ENCODE measurements at regions not wholly inside any gene's neighbourhood (a gene's known extent, or its start where the extent isn't known, plus 50 kb on each side); places are given as distances from the start of the nearest gene placed in this dataset.

DNA sequence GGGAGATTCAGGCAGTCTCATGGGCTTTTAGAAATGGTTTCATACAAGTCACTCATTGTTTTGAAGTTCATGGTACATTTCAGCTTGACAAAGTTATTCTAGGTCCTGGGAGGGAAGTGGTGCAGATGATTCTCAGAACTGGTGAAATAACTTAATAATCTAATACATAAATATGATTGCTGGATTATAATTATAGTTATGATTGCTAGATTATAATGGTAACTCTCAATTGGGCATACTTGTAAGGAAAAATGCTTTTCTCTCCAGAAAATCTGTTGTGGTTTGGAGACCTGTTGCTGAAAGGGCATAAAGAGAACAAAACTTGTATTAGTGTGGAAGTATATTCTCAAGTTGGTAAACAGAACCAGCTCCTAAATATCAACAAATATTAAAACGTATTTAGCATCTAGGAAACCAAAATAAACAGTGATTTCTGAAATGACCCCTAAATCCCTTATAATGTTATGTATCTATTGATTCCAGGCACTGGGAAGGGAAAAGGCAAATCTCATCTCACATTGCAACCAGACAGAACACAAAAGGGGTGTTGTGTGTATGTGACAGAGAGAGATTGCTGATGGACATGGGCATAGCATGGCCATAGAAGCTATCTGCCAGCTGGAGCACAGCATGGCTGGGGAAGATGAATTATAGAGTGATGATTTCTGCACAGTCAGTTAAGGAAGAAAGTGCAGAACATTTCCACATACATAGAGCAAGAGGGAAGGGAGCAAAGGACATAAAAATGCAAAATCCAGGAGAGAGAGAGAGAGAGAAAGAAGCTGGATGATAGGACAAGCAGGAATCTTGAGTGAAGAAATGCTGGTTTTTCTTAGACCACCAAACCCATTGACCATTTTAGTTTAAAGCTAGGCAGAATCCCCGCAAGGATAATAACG lies 87.1 kb upstream of the FRY start:
- no peaks in the 10 kb centered on the region for H3K9me3 Mint-ChIP-seq
- no peak overlapping the region for H3K4me3 Mint-ChIP-seq (ENCODE audit: low read depth)
- no peak overlapping the region for H3K27ac Mint-ChIP-seq
- peaks cover 2% of the 10 kb centered on the region for H3K4me1 Mint-ChIP-seq (ENCODE audit: low read depth)
- DNase-seq (ENCODE audit: low spot score), result no peak
- H3K27me3 Mint-ChIP-seq (ENCODE audit: low read depth), result peaks cover 20% of the 10 kb centered on the region
- H3K36me3 Mint-ChIP-seq (ENCODE audit: low read depth), result no peaks in the 10 kb centered on the region
- intact Hi-C loops (cut with micrococcal nuclease), result no loop called here

GRCh38 chr13:31945202-31945961 lies 86.2 kb upstream of the FRY start:
- peaks cover 13% of the 10 kb centered on the region for H3K27me3 Mint-ChIP-seq (ENCODE audit: low read depth)
- no peaks in the 10 kb centered on the region for H3K9me3 Mint-ChIP-seq
- peaks cover 2% of the 10 kb centered on the region for H3K4me1 Mint-ChIP-seq (ENCODE audit: low read depth)
- no peak for DNase-seq (ENCODE audit: low spot score)
- intact Hi-C loops (cut with micrococcal nuclease), result no loop called here
- H3K27ac Mint-ChIP-seq, result no peak overlapping the region
- no peak overlapping the region for H3K4me3 Mint-ChIP-seq (ENCODE audit: low read depth)
- no peaks in the 10 kb centered on the region for H3K36me3 Mint-ChIP-seq (ENCODE audit: low read depth)

DNA sequence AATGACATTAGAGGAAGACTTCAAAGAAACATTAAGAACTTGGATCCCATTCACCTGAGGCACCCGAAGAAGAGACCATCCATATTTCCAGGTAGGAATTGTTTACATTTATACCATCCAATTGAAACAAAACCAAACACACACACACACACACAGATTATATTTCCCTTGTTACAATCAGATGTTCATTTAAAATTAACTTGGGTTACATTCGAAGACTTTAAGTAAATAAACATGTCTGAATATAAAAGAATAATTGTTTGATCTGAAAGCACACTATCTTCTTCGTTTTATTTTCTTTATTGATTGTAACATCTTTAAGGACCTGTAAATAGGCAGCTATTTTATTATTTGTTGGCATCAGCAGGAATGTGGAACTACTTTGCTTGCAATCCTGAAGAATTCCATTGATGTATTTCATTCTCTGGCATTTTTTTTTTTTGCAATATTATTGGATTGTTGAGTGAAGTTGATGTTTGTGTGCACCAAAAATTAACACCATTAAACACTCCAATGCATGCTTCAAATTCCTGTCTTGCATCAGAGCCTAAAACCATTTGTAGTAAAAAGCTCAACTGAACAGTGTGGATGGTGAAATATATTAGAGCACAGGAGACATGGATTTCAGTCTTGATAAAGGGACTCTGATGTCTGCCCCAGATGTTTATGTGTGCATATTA lies 85.3 kb upstream of the FRY start:
- Mint-ChIP-seq H3K4me1 (ENCODE audit: low read depth) (peaks cover 8% of the 10 kb centered on the region), H3K4me3 (ENCODE audit: low read depth) (no peak overlapping the region), H3K27ac (no peak overlapping the region), H3K36me3 (ENCODE audit: low read depth) (no peaks in the 10 kb centered on the region), H3K9me3 (no peaks in the 10 kb centered on the region), H3K27me3 (ENCODE audit: low read depth) (peaks cover 9% of the 10 kb centered on the region)
- intact Hi-C loops (cut with micrococcal nuclease), result no loop called here
- no peak for DNase-seq (ENCODE audit: low spot score)

DNA sequence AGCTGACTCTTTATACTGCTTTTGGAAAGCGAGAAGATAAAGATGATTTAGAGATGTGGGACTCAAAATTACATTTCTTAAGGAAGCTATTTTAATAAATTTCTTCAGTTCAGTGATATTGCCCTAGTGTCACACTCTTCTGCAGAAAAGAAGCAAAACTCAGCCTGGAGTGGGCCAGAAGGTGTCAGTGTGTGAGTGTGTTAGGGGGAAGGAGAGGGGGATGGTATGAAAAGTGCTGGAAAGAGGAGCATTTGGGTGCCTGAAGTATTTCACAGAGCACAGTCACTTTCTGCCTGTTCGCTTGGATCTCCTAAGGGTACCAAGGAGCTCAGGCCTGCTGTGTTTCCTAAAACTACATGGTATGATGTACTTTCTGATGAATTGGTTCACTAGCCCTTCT lies 84.5 kb upstream of the FRY start:
- Mint-ChIP-seq H3K9me3 (no peaks in the 10 kb centered on the region), H3K4me1 (ENCODE audit: low read depth) (peaks cover 9% of the 10 kb centered on the region), H3K27ac (no peak overlapping the region), H3K4me3 (ENCODE audit: low read depth) (no peak overlapping the region), H3K27me3 (ENCODE audit: low read depth) (peaks cover 8% of the 10 kb centered on the region), H3K36me3 (ENCODE audit: low read depth) (no peaks in the 10 kb centered on the region)
- intact Hi-C loops (cut with micrococcal nuclease), result no loop called here
- no peak for DNase-seq (ENCODE audit: low spot score)

GRCh38 chr13:31947506-31947905 lies 84.1 kb upstream of the FRY start:
- intact Hi-C loops (cut with micrococcal nuclease), result no loop called here
- peaks cover 8% of the 10 kb centered on the region for H3K27me3 Mint-ChIP-seq (ENCODE audit: low read depth)
- no peaks in the 10 kb centered on the region for H3K9me3 Mint-ChIP-seq
- DNase-seq (ENCODE audit: low spot score), result no peak
- no peak overlapping the region for H3K4me3 Mint-ChIP-seq (ENCODE audit: low read depth)
- peaks cover 9% of the 10 kb centered on the region for H3K4me1 Mint-ChIP-seq (ENCODE audit: low read depth)
- H3K27ac Mint-ChIP-seq, result no peak overlapping the region
- H3K36me3 Mint-ChIP-seq (ENCODE audit: low read depth), result no peaks in the 10 kb centered on the region

GRCh38 chr13:31949486-31949885 lies 82.1 kb upstream of the FRY start:
- Mint-ChIP-seq H3K4me1 (ENCODE audit: low read depth) (peaks cover 9% of the 10 kb centered on the region), H3K9me3 (no peaks in the 10 kb centered on the region), H3K36me3 (ENCODE audit: low read depth) (no peaks in the 10 kb centered on the region), H3K27ac (no peak overlapping the region), H3K27me3 (ENCODE audit: low read depth) (peaks cover 7% of the 10 kb centered on the region), H3K4me3 (ENCODE audit: low read depth) (no peak overlapping the region)
- intact Hi-C loops (cut with micrococcal nuclease), result no loop called here
- DNase-seq (ENCODE audit: low spot score), result no peak

- H3K27ac Mint-ChIP-seq, result no peak overlapping the region
- no peak for DNase-seq (ENCODE audit: low spot score)
- H3K36me3 Mint-ChIP-seq (ENCODE audit: low read depth), result no peaks in the 10 kb centered on the region
- no peaks in the 10 kb centered on the region for H3K9me3 Mint-ChIP-seq
- peaks cover 5% of the 10 kb centered on the region for H3K27me3 Mint-ChIP-seq (ENCODE audit: low read depth)
- H3K4me3 Mint-ChIP-seq (ENCODE audit: low read depth), result no peak overlapping the region
- peaks cover 9% of the 10 kb centered on the region for H3K4me1 Mint-ChIP-seq (ENCODE audit: low read depth)
- intact Hi-C loops (cut with micrococcal nuclease), result no loop called here
Measured at GRCh38 chr13:31950111-31950815, 81.3 kb upstream of the FRY start.

DNA sequence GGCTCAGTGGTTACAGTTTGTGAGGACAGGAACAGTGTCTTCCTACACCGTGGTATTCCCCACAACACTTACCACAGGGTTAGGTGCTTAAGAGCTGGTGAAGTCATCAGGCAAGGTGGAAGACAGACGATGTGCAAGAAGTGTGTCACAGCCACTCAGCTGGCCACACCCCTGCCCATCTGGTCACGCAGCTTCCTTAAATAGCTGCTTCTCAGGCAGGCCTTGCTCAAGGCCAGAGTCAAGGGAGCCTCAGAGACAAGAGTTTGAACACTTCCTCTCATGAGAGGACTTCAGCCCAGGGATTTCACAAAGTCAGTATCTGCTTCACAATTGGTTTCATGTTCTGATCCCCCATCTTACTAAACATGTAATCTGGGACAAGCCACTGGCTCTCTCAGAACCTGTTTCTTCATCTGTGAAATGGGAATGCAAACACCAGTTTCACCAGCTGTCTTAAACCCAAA lies 80.3 kb upstream of the FRY start:
- Mint-ChIP-seq H3K9me3 (no peaks in the 10 kb centered on the region), H3K4me3 (ENCODE audit: low read depth) (no peak overlapping the region), H3K27me3 (ENCODE audit: low read depth) (peaks cover 5% of the 10 kb centered on the region), H3K4me1 (ENCODE audit: low read depth) (peaks cover 9% of the 10 kb centered on the region), H3K36me3 (ENCODE audit: low read depth) (no peaks in the 10 kb centered on the region), H3K27ac (no peak overlapping the region)
- intact Hi-C loops (cut with micrococcal nuclease), result no loop called here
- no peak for DNase-seq (ENCODE audit: low spot score)

- H3K36me3 Mint-ChIP-seq (ENCODE audit: low read depth), result no peaks in the 10 kb centered on the region
- H3K27me3 Mint-ChIP-seq (ENCODE audit: low read depth), result peaks cover 5% of the 10 kb centered on the region
- intact Hi-C loops (cut with micrococcal nuclease), result no loop called here
- H3K9me3 Mint-ChIP-seq, result peaks cover 6% of the 10 kb centered on the region
- DNase-seq (ENCODE audit: low spot score), result no peak
- H3K27ac Mint-ChIP-seq, result no peak overlapping the region
- peaks cover 11% of the 10 kb centered on the region for H3K4me1 Mint-ChIP-seq (ENCODE audit: low read depth)
- H3K4me3 Mint-ChIP-seq (ENCODE audit: low read depth), result no peak overlapping the region
Measured at GRCh38 chr13:31952641-31953380, 78.8 kb upstream of the FRY start.

GRCh38 chr13:31955101-31955500 lies 76.5 kb upstream of the FRY start:
- DNase-seq (ENCODE audit: low spot score), result no peak
- intact Hi-C loops (cut with micrococcal nuclease), result no loop called here
- Mint-ChIP-seq H3K9me3 (peaks cover 6% of the 10 kb centered on the region), H3K4me3 (ENCODE audit: low read depth) (no peak overlapping the region), H3K4me1 (ENCODE audit: low read depth) (peaks cover 10% of the 10 kb centered on the region), H3K27me3 (ENCODE audit: low read depth) (peaks cover 7% of the 10 kb centered on the region), H3K36me3 (ENCODE audit: low read depth) (no peaks in the 10 kb centered on the region), H3K27ac (no peak overlapping the region)

GRCh38 chr13:31955741-31956140 lies 75.8 kb upstream of the FRY start:
- DNase-seq (ENCODE audit: low spot score), result no peak
- Mint-ChIP-seq H3K27me3 (ENCODE audit: low read depth) (peaks cover 9% of the 10 kb centered on the region), H3K9me3 (peaks cover 6% of the 10 kb centered on the region), H3K27ac (no peak overlapping the region), H3K36me3 (ENCODE audit: low read depth) (no peaks in the 10 kb centered on the region), H3K4me1 (ENCODE audit: low read depth) (peaks cover 9% of the 10 kb centered on the region), H3K4me3 (ENCODE audit: low read depth) (no peak overlapping the region)
- intact Hi-C loops (cut with micrococcal nuclease), result no loop called here

All from activated T-helper 2 cell treated with anti-CD3 and anti-CD28 coated beads, Interferon-gamma antibody, Interleukin-2, Interleukin-4, amounts not matched to agents 10 μg/mL and 5 μg/mL and 100 μg/mL, durations not matched to agents 14 hours and 24 hours and 36 hours (primary cell).